ENCODE measurements at regions not wholly inside any gene's neighbourhood (a gene's known extent, or its start where the extent isn't known, plus 50 kb on each side); places are given as distances from the start of the nearest gene placed in this dataset.

- DNase-seq (ENCODE audit: low read depth in 4 of 4, low spot score in 3 of 4): no peak
These were observed 95.5 kb upstream of the CHRNA7 start for GRCh38 chr15:31934821-31935220.

GRCh38 chr15:31953478-31953877 is 76.8 kb upstream of the CHRNA7 start:
- no peak for DNase-seq (ENCODE audit: low read depth in 4 of 4, low spot score in 3 of 4)

- no peak for DNase-seq (ENCODE audit: low read depth in 4 of 4, low spot score in 3 of 4)
These were observed 75.7 kb upstream of the CHRNA7 start for GRCh38 chr15:31954374-31955172.

- no peak for DNase-seq (ENCODE audit: low read depth in 4 of 4, low spot score in 3 of 4)
These were observed 74.6 kb upstream of the CHRNA7 start for GRCh38 chr15:31955734-31956133.

- DNase-seq (ENCODE audit: low read depth in 4 of 4, low spot score in 3 of 4): no peak
These were observed 72.7 kb upstream of the CHRNA7 start for GRCh38 chr15:31957581-31957980.

- DNase-seq (ENCODE audit: low read depth in 4 of 4, low spot score in 3 of 4): no peak
These were observed 65.6 kb upstream of the CHRNA7 start for GRCh38 chr15:31964586-31965307.

- DNase-seq (ENCODE audit: low read depth in 4 of 4, low spot score in 3 of 4): no peak
These were observed 60.3 kb upstream of the CHRNA7 start for GRCh38 chr15:31970007-31970406.

- DNase-seq (ENCODE audit: low read depth in 4 of 4, low spot score in 3 of 4): no peak
These were observed 57.1 kb upstream of the CHRNA7 start for GRCh38 chr15:31973197-31973596.

GRCh38 chr15:31974154-31974794 is 56.0 kb upstream of the CHRNA7 start:
- DNase-seq (ENCODE audit: low read depth in 4 of 4, low spot score in 3 of 4): no peak

GRCh38 chr15:31974855-31975829 is 55.2 kb upstream of the CHRNA7 start:
- DNase-seq (ENCODE audit: low read depth in 4 of 4, low spot score in 3 of 4): peak; percentile 42 to 51 (median 46)

- DNase-seq (ENCODE audit: low read depth in 4 of 4, low spot score in 3 of 4): no peak
These were observed 54.5 kb upstream of the CHRNA7 start for GRCh38 chr15:31975830-31976229.

- DNase-seq (ENCODE audit: low read depth in 4 of 4, low spot score in 3 of 4): no peak
These were observed 53.2 kb upstream of the CHRNA7 start for GRCh38 chr15:31977138-31977537.

GRCh38 chr15:31977812-31978661 is 52.3 kb upstream of the CHRNA7 start:
- peak in 3 of 4 donors; percentile 28 to 58 (median 35) for DNase-seq (ENCODE audit: low read depth in 4 of 4, low spot score in 3 of 4)
